SKM-1 (cell line): ENCODE measurements at regions not wholly inside any gene's neighbourhood (a gene's known extent, or its start where the extent isn't known, plus 50 kb on each side); places are given as distances from the start of the nearest gene placed in this dataset.
"Not testable (repeated sequence)": the region's sequence is repeated elsewhere in the genome, so short reads cannot be mapped to it uniquely, and the experiment has no call there.

Experiments
- DNase-seq: peaks from one replicate; lab custom pipeline; 2025; ENCODE audit not compliant: unreplicated experiment; lab: John Stamatoyannopoulos, UW

DNA sequence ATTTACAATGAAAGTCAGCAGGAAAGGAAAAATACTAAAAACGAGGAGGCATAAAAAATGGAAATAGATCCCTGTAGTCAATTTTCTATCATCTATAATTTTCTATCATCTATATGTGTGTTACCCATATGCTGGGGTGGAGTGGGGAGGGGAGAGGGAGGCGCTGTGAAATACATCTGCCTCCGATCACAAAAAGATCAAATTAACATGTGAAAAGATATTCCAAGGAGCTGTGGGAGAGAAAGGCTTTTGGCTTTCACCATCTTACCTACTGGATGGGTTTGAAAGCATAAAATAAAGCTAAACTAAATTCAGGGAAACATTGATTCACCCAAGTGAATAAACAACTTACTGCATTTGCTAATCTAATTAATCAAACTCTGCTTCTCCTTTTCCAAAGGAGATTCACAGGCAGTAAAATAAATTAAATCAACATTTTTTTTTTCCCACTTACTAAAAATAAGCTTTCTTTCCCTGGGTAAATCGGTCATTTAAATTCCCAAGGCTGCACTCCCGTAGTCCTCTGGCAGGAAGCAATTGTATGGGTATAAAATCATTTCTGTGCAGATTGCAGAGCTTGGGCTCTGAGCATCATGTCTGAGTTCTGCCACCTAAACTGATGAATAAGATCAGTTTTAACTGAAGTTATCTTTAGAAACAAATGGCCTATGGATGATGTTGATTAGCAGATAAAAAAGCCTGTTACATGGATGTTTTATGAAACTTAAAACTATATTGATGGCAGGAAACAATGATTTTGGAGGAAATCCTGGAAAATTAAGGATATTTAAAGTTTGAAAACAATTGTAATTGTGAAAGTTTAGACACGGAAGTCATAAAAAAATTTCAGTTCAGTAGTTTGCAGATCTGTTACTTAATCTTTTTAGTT is 147.9 kb downstream of the SOX4 start:
- no peak for DNase-seq

GRCh38 chr6:21742238-21742660 is 148.7 kb downstream of the SOX4 start:
- no peak for DNase-seq

- DNase-seq = no peak
Observed at GRCh38 chr6:21744331-21744730, 150.8 kb downstream of the SOX4 start.

DNA sequence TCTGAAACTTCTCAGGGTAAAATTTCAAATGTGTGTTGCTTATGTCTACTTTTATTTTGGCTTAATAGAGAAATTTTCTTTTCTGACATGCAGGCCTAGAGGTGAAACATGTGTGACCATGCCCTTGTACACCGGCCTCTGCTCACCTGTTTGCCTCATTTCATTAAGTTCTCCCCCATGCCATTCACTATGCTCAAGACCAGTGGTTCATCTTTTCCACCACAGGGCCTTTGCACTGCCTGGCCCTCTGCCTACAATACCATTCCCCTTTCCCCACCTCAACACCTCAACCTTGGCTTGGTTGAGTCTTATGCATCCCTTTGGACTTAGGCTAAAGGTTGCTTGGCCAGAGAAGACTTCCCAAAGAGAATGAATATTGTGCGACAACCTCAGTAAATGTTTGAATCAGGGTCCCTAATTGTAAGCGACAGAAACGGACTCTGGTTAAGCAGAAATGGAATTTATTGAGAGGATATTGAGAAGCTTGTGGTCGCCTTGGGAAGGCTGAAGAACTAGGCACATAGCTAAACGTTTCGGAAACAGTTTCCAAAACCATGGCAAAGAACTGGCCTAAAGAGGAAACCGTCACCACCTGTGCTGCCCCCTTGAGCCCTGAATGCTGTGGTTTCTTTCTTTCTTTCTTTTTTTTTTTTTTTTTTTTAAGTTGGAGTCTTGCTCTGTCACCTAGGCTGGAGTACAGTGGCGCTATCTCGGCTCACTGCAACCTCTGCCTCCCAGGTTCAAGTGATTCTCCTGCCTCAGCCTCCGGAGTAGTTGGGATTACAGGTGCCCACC is 152.2 kb downstream of the SOX4 start:
- DNase-seq = no peak

GRCh38 chr6:21747441-21747840 is 153.9 kb downstream of the SOX4 start:
- DNase-seq = no peak

- no peak for DNase-seq
Observed at GRCh38 chr6:21748343-21749056, 154.9 kb downstream of the SOX4 start.

DNA sequence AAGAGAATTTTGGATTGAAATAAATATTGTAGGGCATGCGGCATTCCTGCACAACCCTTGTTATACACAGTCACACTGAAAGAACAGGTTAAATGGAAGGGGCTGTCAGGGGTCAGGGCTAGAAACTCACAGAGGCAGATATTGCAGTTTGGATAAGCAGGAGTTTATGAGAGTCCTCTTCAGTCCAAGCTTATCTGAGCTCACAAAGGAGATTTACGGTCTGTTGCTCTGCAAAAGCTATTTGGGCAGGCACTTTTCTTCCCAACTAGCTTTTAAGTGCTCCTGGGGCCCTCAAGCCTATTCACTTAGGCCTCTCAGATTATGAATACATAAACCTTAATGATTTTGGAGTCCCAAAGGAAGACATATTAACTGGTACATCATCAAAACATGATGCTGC is 156.2 kb downstream of the SOX4 start:
- no peak for DNase-seq

DNA sequence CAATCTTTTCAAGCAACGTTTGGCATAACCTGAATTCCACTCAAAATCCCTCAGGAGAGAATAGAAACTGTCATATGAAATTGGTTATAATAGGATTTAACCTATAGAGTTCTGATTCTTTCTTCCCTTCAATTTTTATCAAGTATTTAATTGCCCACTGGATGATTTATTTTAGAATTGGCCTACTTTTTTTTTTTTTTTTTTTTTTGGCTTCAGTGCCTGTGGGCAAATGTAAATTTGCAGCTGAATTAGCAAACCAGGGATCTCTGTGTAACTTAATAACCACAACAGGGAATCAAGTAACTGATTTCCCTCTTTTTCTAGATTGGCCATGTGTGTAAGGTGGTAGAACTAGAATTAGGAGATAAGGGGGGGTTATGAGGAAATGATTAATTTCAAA is 157.0 kb downstream of the SOX4 start:
- DNase-seq = no peak

DNA sequence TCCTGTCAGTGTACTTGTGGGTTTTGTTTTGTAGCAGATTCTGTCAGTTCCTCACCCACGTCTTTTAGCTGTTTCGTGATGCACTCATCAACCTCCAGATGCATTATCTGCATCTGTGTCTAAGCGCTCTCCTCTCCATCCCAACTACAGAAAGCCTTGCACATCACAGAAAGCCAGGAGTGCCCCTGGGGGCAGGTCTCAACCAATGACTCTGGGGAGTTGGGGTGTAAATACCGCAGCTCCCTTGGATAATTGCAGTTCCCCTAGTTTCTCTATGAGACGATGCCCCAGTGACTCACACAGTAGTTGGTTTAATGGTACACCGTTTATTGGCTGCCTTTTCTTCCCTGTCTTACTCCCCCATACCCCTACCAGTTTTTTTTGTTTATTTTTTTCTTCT is 158.1 kb downstream of the SOX4 start:
- no peak for DNase-seq

GRCh38 chr6:21752054-21752811 is 158.7 kb downstream of the SOX4 start:
- no peak for DNase-seq

DNA sequence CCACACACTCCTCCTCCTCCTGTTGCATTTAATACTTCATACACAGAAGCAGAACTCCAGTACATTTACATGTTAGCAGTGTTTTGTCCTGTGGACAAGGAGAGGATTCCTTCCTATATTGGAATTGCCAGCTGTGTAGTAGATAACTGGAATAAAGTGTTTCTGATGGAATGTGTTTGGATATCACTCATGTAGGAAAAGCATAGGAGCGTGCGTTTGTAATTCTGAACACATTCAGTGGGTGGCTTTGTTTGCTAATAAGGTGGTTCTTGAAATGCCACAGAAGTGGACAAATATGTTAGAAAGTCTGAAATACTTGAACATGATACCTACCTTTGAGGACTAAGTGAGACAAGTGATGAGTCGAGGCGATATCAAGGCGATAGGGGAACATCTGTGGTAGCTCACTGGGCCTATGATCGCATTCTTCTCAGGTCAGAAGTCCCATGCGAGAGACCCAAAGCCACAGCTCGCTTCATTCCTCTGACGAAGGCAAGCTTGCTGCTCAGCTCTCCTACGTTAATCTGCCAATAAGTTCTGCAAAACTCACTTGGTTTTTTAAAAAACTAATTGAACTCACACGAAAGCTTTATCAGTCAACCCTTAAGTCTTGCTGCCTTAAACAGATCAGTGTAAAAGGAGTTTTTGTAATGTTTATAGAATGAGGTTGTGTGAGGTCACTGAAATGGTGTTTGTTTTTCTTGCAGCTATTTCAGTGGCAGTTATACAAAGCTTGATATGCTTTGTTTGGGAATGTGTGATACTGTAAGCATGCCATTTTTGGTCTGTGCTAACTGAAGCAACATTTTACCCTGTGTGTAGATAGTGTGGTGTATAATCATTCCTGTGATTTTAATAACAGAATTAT is 159.9 kb downstream of the SOX4 start:
- no peak for DNase-seq

DNA sequence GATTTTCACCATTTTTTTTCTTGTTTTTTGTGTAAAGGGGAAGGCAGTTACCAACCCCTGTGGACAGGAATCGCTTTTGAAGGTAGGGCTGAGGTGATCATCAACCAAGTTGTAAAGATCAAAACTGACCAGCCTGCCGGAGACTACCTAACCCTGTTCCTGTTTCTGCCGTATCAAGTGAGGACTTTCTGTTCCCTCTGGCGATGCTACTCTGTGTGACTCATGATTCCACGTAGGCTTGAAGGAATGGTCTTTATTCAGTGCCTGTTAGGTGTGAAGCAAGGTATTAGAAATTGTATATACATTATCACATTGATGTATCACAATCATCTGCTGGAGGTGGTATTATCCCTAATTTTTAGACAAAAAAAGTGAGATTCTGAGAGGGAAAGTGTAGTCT is 161.3 kb downstream of the SOX4 start:
- DNase-seq = no peak

- DNase-seq = no peak
Observed at GRCh38 chr6:21756487-21756886, 162.9 kb downstream of the SOX4 start.

GRCh38 chr6:21757392-21757791 is 163.8 kb downstream of the SOX4 start:
- DNase-seq = not testable (repeated sequence)

GRCh38 chr6:21759721-21760120 is 166.2 kb downstream of the SOX4 start:
- DNase-seq = no peak

- DNase-seq = not testable (repeated sequence)
Observed at GRCh38 chr6:21761053-21761730, 167.6 kb downstream of the SOX4 start.

- no peak for DNase-seq
Observed at GRCh38 chr6:21764989-21765388, 171.4 kb downstream of the SOX4 start.

DNA sequence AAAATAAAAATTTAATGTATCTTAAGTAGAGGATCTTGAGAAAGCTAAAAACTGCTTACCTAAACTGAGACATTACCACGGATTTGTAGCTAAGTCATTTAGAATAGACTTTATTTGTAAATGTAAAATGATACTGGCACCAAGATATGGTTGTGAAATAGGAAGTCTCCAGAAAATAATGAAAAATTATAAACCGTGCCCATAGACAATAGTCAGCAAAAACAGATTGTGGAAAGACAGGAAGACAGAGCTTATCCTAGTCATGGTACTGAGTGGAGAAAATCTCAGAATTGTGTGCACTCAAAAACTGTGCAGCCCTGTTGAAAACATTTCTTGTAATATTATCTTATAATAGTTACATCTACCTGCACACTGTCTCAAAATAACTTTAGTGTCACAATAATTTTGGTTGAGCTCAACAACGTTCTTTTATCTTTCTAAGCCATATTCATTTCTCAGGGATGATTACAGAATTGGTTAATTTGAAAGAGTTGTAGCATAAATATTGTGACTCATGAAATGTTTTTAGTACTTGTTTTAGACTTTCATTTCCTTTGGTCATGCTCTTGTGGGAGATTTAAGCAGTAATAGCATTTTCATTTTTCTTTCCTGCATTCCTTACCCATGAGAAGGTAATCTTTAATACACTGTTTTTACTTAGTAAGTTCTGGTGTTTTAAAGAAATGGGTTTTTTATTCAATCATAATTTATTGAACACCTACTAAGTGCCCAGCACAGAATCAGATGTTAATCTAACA is 174.5 kb downstream of the SOX4 start:
- no peak for DNase-seq
